ENCODE measurements at regions not wholly inside any gene's neighbourhood (a gene's known extent, or its start where the extent isn't known, plus 50 kb on each side); places are given as distances from the start of the nearest gene placed in this dataset.
A peak's percentile ranks its signal among the peaks of the same experiment; 100 is the strongest.

- no peaks in the 10 kb centered on the region for H3K9me3 Mint-ChIP-seq (ENCODE audit: unreplicated experiment)
- no peak overlapping the region for H3K27ac Mint-ChIP-seq (ENCODE audit: unreplicated experiment)
- no peaks in the 10 kb centered on the region for H3K36me3 Mint-ChIP-seq (ENCODE audit: unreplicated experiment)
- TF ChIP-seq CTCF (IDR thresholded peaks at IDR 0.05; ENCODE audit: partially characterized antibody, unreplicated experiment), result no peak
- peaks cover 5% of the 10 kb centered on the region for H3K4me1 Mint-ChIP-seq (ENCODE audit: low read depth, unreplicated experiment)
- H3K4me3 Mint-ChIP-seq (ENCODE audit: unreplicated experiment), result no peak overlapping the region
- DNase-seq, result no peak
- H3K27me3 Mint-ChIP-seq (ENCODE audit: unreplicated experiment), result no peaks in the 10 kb centered on the region
Measured at GRCh38 chr18:61608316-61608715, 275.1 kb downstream of the CDH20 start.

GRCh38 chr18:61607867-61608266 is 274.6 kb downstream of the CDH20 start:
- Mint-ChIP-seq H3K4me3 (ENCODE audit: unreplicated experiment) (no peak overlapping the region), H3K36me3 (ENCODE audit: unreplicated experiment) (no peaks in the 10 kb centered on the region), H3K9me3 (ENCODE audit: unreplicated experiment) (no peaks in the 10 kb centered on the region), H3K4me1 (ENCODE audit: low read depth, unreplicated experiment) (peaks cover 5% of the 10 kb centered on the region), H3K27ac (ENCODE audit: unreplicated experiment) (no peak overlapping the region), H3K27me3 (ENCODE audit: unreplicated experiment) (no peaks in the 10 kb centered on the region)
- no peak for DNase-seq
- TF ChIP-seq CTCF (IDR thresholded peaks at IDR 0.05; ENCODE audit: partially characterized antibody, unreplicated experiment), result no peak

DNA sequence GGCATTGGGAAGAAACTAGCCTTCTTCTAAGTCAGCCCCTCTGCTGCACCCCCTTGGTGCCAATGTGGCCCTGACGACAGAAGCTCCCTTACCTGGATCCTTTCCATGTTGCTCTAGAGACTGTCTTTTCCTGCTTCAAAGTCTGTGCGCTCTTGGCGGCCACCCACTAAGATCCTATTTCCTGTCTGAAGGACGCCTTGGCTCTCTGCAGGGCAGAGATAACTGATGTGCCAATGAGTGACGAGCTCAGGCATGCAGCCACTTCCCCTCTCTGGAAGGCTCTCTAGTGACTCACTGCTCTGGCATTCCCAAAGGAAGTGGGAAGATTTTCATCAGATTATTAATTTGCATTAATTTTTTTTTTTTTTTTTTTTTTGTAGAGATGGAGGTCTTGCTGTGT is 273.5 kb downstream of the CDH20 start:
- Mint-ChIP-seq H3K27ac (ENCODE audit: unreplicated experiment) (no peak overlapping the region), H3K36me3 (ENCODE audit: unreplicated experiment) (no peaks in the 10 kb centered on the region), H3K27me3 (ENCODE audit: unreplicated experiment) (no peaks in the 10 kb centered on the region), H3K4me3 (ENCODE audit: unreplicated experiment) (no peak overlapping the region), H3K4me1 (ENCODE audit: low read depth, unreplicated experiment) (peaks cover 5% of the 10 kb centered on the region), H3K9me3 (ENCODE audit: unreplicated experiment) (no peaks in the 10 kb centered on the region)
- DNase-seq, result no peak
- no peak for TF ChIP-seq CTCF (IDR thresholded peaks at IDR 0.05; ENCODE audit: partially characterized antibody, unreplicated experiment)

GRCh38 chr18:61606068-61606660 is 272.9 kb downstream of the CDH20 start:
- Mint-ChIP-seq H3K27ac (ENCODE audit: unreplicated experiment) (no peak overlapping the region), H3K4me1 (ENCODE audit: low read depth, unreplicated experiment) (peaks cover 5% of the 10 kb centered on the region), H3K27me3 (ENCODE audit: unreplicated experiment) (no peaks in the 10 kb centered on the region), H3K36me3 (ENCODE audit: unreplicated experiment) (no peaks in the 10 kb centered on the region), H3K4me3 (ENCODE audit: unreplicated experiment) (no peak overlapping the region), H3K9me3 (ENCODE audit: unreplicated experiment) (no peaks in the 10 kb centered on the region)
- peak; percentile 23 for DNase-seq
- TF ChIP-seq CTCF (IDR thresholded peaks at IDR 0.05; ENCODE audit: partially characterized antibody, unreplicated experiment), result no peak

- Mint-ChIP-seq H3K27ac (ENCODE audit: unreplicated experiment) (no peak overlapping the region), H3K9me3 (ENCODE audit: unreplicated experiment) (no peaks in the 10 kb centered on the region), H3K4me1 (ENCODE audit: low read depth, unreplicated experiment) (peaks cover 5% of the 10 kb centered on the region), H3K36me3 (ENCODE audit: unreplicated experiment) (no peaks in the 10 kb centered on the region), H3K4me3 (ENCODE audit: unreplicated experiment) (no peak overlapping the region), H3K27me3 (ENCODE audit: unreplicated experiment) (no peaks in the 10 kb centered on the region)
- no peak for DNase-seq
- no peak for TF ChIP-seq CTCF (IDR thresholded peaks at IDR 0.05; ENCODE audit: partially characterized antibody, unreplicated experiment)
Measured at GRCh38 chr18:61605376-61606067, 272.3 kb downstream of the CDH20 start.

Data from glutamatergic neuron (in vitro differentiated cells).